HG02938 (cell line): ENCODE measurements at regions not wholly inside any gene's neighbourhood (a gene's known extent, or its start where the extent isn't known, plus 50 kb on each side); places are given as distances from the start of the nearest gene placed in this dataset.
"Not testable (repeated sequence)": the region's sequence is repeated elsewhere in the genome, so short reads cannot be mapped to it uniquely, and the experiment has no call there.

Experiments used
- ATAC-seq: cut with Tn5 transposase; IDR thresholded peaks from one replicate; pipeline ENCODE4 v1.9.1; 2021; ENCODE audit warnings: mild to moderate bottlenecking, moderate library complexity; ENCODE audit not compliant: unreplicated experiment

DNA sequence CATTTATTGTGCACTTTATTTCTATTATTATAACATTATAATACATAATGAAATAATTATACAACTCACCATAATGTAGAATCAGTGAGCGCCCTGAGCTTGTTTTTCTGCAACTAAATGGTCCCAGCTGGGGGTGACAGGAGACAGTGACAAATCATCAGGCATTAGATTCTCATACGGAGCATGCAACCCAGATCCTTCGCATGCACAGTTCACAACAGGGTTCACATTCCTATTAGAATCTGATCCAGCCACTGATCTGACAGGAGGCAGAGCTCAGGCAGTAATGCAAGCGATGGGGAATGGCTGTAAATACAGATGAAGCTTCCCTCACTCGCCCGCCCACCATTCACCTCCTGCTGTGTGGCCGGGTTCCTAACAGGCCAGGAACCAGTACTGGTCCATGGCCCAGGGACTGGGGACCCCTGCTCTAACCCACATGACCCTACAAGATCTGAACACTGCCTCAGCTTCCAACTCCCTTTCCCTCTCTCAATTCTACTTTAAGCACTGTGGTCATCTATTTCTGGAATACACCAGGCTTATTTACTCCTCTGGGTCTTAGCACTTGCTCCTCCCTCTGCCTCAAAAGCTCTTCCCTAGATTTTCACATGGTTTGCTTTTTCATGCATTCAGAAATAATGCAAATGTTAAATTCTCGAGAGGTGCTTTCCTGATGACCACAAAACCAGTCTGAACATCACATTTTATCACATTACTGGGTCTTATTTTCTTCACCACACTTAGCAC lies 166.8 kb upstream of the HCCS start:
- no peak for ATAC-seq

DNA sequence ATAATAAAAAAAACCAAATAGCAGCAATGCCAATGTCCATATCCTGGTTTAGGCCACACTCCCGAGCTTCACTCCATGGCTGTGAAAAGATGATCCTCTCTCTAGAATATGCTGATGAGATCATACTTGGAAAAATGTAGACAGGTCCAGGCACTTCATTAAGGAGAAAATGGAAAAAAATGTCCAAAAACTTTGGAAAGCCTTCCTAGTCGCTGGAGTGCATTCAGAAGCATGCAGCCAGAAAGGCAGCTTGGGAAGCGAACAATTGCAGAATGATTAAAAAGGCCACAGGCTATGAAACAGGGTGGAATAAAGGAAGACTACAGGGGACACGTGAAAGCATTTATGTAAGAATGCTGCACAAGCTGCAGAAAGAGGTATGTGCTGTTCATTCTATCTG lies 165.6 kb upstream of the HCCS start:
- ATAC-seq = no peak

- ATAC-seq = no peak
Observed at GRCh38 chrX:10949541-10949940, 161.6 kb upstream of the HCCS start.

DNA sequence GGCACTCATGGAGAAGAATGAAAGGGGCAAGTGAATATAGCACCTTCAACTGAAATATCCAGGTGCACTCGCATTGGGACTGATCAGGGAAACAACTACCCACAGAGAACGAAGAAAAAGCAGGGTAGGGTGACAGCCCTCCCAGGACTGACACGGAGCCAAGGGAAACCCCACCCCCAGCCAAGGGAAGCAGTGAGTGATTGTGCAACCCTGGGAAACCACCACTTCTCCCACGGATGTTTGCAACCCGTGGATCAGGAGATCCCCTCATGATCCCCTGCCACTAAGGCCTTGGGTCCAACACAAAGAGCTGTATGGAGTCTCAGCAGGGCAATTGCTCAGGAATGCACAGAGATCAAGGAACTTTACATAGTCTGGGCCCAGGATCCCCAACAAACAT lies 158.5 kb upstream of the HCCS start:
- no peak for ATAC-seq

DNA sequence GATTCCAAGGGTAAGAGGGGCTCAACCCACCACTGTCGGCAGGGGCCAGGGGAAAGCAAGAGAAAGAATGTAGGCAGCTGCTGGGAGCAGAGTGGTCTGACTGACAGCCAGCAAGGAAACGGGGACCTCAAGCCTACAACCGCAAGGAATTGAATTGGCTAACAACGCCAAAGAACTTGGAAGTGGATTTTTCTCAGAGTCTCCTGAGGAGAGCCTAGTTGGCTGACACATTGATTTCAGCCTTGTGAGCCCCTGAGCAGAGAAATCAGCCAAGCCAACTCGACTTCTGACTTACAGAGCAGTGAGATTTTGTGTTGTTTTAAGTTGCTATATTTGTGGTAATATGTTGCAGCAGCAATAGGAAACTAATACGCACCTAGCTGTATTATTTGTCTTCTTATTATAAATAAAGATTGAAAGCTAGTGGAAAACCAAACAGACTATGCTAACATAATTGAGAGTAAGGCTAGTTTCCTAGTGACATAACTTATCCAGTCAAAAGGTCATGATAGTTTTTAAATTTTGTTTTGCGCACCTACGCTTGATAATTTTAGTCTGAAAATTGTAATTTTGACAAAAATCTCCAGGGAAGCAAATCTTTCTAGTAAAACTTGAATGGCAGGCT lies 145.8 kb upstream of the HCCS start:
- ATAC-seq = no peak

GRCh38 chrX:10966057-10966456 lies 145.1 kb upstream of the HCCS start:
- no peak for ATAC-seq

DNA sequence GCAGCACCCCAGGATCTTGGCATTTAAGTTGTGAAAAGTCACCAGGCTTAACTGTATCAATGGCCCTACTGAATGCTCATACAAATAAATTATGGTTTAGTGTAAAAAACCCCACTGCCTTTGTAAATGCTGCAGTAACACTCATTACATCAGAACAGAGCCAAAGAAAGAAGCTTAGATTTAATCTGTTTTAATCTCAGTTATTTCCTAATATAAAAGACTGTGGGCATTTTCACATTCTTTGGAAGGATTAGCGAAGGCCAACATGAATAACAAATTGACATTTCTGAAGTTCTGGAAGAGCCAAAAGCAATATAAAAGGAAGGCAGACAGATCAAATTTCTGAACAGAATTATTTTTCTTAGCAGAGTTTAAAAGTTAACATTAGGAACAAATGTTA lies 140.0 kb upstream of the HCCS start:
- no peak for ATAC-seq

GRCh38 chrX:10971759-10972158 lies 139.4 kb upstream of the HCCS start:
- ATAC-seq = no peak

DNA sequence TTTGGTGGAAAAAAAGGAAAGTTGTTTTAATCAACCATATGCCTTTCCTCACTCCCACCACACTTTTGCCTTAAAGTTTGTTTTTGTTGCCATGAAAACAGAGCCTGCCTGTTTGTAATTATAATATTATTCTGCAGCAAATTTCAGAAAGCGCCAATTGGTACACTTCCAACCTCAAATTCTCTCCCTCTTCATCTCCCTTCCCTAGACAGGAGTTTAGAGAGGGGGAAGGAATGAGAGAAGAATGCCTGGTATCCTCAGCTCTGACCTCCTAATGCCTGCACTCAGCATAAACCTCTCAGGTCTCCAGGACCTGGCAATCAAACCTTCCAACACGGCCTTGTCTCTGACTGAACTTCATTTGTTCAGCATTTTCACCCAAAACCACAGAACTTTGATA lies 138.4 kb upstream of the HCCS start:
- ATAC-seq = no peak

DNA sequence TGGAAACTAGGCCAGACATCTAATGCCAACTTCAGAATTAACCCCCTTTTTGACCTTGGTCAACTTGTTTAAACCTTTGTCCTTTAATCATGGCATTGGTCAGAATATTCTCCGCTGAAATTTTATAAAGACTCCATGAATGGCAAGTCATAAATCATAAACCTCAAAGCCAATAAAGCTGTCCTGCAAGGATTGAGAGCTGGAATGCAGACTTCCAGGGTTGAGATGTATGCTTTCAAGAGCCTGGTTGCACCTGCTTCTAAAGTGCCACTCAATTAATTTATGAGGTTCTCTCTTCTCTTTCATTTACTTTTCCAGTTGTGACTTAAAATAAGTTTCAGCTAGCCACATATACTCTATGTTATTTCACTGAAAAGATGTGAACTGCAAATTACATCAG lies 136.2 kb upstream of the HCCS start:
- no peak for ATAC-seq

DNA sequence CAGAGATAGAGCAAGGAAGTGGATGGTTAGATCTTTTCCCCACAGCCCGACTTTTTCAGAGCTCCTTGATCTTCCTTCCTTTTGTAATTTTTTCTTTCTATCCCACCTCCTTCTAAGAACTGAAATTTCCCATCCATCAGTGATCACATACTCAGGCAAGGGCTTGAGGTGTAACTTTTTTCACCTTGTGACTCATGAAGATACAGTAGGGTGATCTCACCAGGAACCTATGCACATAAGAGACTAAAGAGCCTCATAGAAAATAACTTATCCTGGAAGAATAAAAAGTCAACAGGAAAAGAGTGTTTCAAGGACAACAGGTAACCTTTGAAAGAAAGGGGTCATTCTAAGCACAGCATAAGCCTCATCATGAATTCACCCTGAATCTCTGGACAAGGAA lies 131.2 kb upstream of the HCCS start:
- ATAC-seq = no peak

GRCh38 chrX:10981506-10981905 lies 129.6 kb upstream of the HCCS start:
- ATAC-seq = no peak

DNA sequence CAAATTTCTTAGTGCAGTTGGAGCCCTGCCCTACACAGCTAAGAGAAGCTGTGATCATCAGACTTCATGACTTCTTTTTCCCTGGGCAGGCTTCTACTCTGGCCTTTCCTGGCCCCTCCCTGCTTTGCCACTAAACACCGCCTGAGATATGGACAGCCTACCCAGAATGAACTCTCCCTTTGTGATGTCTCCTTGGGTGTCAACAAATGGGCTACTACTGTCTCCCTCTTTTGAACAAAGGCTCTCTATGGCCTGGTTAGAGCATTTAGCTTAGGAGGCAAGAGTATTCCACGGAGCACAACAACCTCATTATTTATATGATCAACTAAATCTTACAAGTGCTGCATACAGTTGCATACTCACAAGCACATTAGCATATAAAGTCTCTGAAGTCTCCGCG lies 127.6 kb upstream of the HCCS start:
- no peak for ATAC-seq

DNA sequence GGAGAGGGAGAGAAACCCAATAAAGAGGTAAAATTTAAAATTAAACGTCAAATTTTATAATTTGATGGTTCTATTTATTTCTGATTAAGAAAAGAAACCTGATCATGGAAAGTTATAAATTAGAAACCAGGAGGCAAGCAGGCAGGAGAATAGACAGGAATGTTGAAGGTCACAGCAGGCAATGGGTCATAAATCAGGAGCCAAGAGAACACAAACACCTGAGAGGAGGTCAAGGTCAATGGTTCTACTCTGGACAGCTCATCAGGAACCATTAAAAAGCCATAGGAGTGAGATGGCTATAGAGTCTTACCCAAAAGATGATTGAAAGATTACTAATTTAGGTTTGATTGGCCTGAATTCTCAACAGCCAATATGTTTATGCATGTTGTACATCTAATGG lies 126.9 kb upstream of the HCCS start:
- ATAC-seq = no peak

GRCh38 chrX:10986616-10987015 lies 124.5 kb upstream of the HCCS start:
- no peak for ATAC-seq

- no peak for ATAC-seq
Observed at GRCh38 chrX:10988653-10989052, 122.5 kb upstream of the HCCS start.

- ATAC-seq = no peak
Observed at GRCh38 chrX:10989386-10989785, 121.7 kb upstream of the HCCS start.

DNA sequence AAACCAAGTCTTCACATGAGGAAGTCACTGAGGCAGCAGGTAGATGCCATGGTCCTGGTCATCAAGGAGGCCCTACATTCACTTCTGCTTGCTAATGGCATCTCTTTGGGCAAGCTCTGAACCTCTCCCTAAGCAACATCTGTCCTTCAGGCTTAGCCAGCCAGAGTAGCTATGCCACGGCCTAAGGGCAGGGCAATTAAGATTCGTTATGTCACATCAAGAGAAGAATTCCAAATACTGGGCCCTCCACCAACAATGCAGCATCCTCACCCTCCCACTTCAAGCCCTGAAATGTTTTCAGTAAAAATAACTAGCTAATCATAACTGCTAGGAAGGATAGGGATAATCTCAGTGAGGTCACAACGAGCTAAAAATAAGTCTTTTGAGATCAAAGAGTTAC lies 120.7 kb upstream of the HCCS start:
- no peak for ATAC-seq

DNA sequence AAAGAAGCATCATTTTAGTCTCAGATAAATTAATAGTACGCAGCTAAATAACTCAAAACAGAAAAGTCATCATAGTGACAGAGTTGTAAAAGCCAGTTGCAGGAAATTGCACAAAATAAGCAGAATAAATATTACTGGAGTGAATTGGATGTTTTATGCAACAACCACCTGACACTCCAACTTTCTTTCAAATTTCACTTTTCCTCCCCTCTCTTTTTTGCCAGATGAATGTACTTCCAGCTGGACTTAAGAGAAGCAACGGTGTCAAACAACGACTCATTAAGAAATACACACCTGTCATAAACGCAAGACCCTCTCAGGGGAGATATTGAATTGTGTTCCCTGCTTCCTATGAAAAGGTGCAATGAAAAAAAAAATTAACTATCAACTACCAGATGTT lies 120.2 kb upstream of the HCCS start:
- no peak for ATAC-seq

GRCh38 chrX:10992110-10992509 lies 119.0 kb upstream of the HCCS start:
- ATAC-seq = no peak

DNA sequence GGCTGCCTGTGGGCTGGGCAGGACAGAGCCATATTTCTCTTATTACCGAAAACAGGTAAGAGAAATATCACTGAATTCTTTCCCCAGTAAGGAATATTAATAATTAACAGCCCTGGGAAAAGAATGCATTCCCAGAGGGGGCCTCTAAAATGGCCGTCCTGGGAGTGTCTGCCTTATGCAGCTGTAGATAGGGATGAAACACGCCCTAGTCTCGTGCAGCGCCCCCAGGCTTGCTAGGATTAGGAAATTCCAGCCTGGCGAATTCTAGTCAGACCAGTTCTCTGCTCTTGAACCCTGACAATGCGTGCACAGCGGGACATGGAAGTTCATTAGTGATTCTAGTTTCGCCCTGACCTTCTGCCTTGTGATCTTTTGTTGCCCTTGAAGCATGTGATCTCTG lies 104.1 kb upstream of the HCCS start:
- not testable (repeated sequence) for ATAC-seq

GRCh38 chrX:11010476-11010875 lies 100.7 kb upstream of the HCCS start:
- no peak for ATAC-seq

GRCh38 chrX:11016728-11017127 lies 94.4 kb upstream of the HCCS start:
- no peak for ATAC-seq
